ENCODE measurements at regions not wholly inside any gene's neighbourhood (a gene's known extent, or its start where the extent isn't known, plus 50 kb on each side); places are given as distances from the start of the nearest gene placed in this dataset.

- no peak for DNase-seq
Observed at GRCh38 chr1:163758977-163759670, 437.4 kb downstream of the NUF2 start.

GRCh38 chr1:163761898-163762297 is 440.1 kb downstream of the NUF2 start:
- no peak for DNase-seq

GRCh38 chr1:163766257-163766918 is 444.6 kb downstream of the NUF2 start:
- DNase-seq, result no peak

GRCh38 chr1:163768576-163768975 is 446.8 kb downstream of the NUF2 start:
- no peak for DNase-seq

- no peak for DNase-seq
Observed at GRCh38 chr1:163770265-163770664, 448.5 kb downstream of the NUF2 start.

GRCh38 chr1:163771637-163772036 is 449.9 kb downstream of the NUF2 start:
- no peak for DNase-seq

GRCh38 chr1:163772246-163772645 is 450.5 kb downstream of the NUF2 start:
- no peak for DNase-seq

- no peak for DNase-seq
Observed at GRCh38 chr1:163773396-163773795, 451.6 kb downstream of the NUF2 start.

GRCh38 chr1:163774401-163774945 is 452.7 kb downstream of the NUF2 start:
- no peak for DNase-seq

GRCh38 chr1:163774978-163775620 is 453.3 kb downstream of the NUF2 start:
- DNase-seq, result no peak

GRCh38 chr1:163777205-163777604 is 455.5 kb downstream of the NUF2 start:
- DNase-seq, result no peak

- DNase-seq, result no peak
Observed at GRCh38 chr1:163781146-163781545, 459.4 kb downstream of the NUF2 start.

GRCh38 chr1:163785868-163786405 is 464.2 kb downstream of the NUF2 start:
- no peak for DNase-seq

GRCh38 chr1:163789911-163790310 is 468.2 kb downstream of the NUF2 start:
- DNase-seq, result no peak

- DNase-seq, result no peak
Observed at GRCh38 chr1:163794551-163794950, 472.8 kb downstream of the NUF2 start.

GRCh38 chr1:163796394-163796821 is 474.7 kb downstream of the NUF2 start:
- DNase-seq, result no peak

- DNase-seq, result no peak
Observed at GRCh38 chr1:163797816-163798215, 476.1 kb downstream of the NUF2 start.

GRCh38 chr1:163799190-163799805 is 477.5 kb downstream of the NUF2 start:
- no peak for DNase-seq

- no peak for DNase-seq
Observed at GRCh38 chr1:163807331-163808049, 485.7 kb downstream of the NUF2 start.

GRCh38 chr1:163813251-163813650 is 491.5 kb downstream of the NUF2 start:
- no peak for DNase-seq

GRCh38 chr1:163820226-163820625 is 498.5 kb downstream of the NUF2 start:
- no peak for DNase-seq

GRCh38 chr1:163820766-163821165 is 499.0 kb downstream of the NUF2 start:
- no peak for DNase-seq

Data from femur (tissue), 1 donor.